BJ (cell line): ENCODE measurements at regions not wholly inside any gene's neighbourhood (a gene's known extent, or its start where the extent isn't known, plus 50 kb on each side); places are given as distances from the start of the nearest gene placed in this dataset.

ENCODE experiments used
- CTCF ChIA-PET: fragments of 350-600 bp; formaldehyde crosslinking; extraction: SDS; loops from one replicate; lab custom pipeline; 2021; ENCODE audit warnings: antibody characterized with exemption, inconsistent platforms; lab: Yijun Ruan, JAX
- POLR2A ChIA-PET: fragments of 300-600 bp; sonication (Branson Sonifier 250); formaldehyde crosslinking; extraction: SDS; loops from one replicate; lab custom pipeline; 2021; ENCODE audit warnings: antibody characterized with exemption; lab: Charles Lee
- DNase-seq: peaks from one replicate; pipeline ENCODE4 v3.0.0-alpha.2; 2011; ENCODE audit warnings: low read depth
- H3K27me3 ChIP-seq: 2 replicates; pipeline ENCODE4 v1.6.0; 2011; ENCODE audit warnings: low read length; ENCODE audit not compliant: control insufficient read depth, insufficient read depth
- H3K36me3 ChIP-seq: 2 replicates; pipeline ENCODE4 v1.5.1; 2011; ENCODE audit warnings: low read length; ENCODE audit not compliant: control insufficient read depth, insufficient read depth
- H3K4me3 ChIP-seq: 2 replicates; pipeline ENCODE4 v1.5.1; 2011; ENCODE audit warnings: low read depth, mild to moderate bottlenecking, control low read depth, low read length
- TF ChIP-seq, protein P1 (sequence below): IDR thresholded peaks from 2 replicates; pipeline ENCODE4 v1.5.1; 2011; ENCODE audit warnings: low read depth, mild to moderate bottlenecking, control low read depth, inconsistent platforms, low read length, moderate library complexity; ENCODE audit not compliant: insufficient read depth

DNA sequence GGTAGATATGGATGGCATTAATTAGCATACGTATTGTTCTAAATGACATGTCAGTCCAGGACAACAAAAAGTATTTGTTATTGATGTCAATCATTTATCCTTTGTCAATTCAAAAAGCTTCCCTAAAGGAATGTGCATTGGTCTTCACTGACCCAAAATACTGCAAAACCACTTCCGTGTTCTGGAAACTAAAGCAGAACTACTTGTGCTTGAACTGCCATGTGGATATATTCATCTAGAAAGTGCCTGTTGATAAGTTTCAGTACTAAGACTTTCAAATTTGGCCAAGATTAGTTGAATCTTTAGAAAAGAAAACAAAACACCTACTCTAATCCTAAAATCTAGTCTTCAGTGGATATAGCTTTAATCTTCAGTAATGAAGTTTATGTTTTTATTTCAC, 242.1 kb upstream of the PPP1R3A start:
- Histone ChIP-seq H3K36me3 (no peaks in the 10 kb centered on the region), H3K27me3 (no peaks in the 10 kb centered on the region), H3K4me3 (no peak overlapping the region)
- TF ChIP-seq, protein P1, sequence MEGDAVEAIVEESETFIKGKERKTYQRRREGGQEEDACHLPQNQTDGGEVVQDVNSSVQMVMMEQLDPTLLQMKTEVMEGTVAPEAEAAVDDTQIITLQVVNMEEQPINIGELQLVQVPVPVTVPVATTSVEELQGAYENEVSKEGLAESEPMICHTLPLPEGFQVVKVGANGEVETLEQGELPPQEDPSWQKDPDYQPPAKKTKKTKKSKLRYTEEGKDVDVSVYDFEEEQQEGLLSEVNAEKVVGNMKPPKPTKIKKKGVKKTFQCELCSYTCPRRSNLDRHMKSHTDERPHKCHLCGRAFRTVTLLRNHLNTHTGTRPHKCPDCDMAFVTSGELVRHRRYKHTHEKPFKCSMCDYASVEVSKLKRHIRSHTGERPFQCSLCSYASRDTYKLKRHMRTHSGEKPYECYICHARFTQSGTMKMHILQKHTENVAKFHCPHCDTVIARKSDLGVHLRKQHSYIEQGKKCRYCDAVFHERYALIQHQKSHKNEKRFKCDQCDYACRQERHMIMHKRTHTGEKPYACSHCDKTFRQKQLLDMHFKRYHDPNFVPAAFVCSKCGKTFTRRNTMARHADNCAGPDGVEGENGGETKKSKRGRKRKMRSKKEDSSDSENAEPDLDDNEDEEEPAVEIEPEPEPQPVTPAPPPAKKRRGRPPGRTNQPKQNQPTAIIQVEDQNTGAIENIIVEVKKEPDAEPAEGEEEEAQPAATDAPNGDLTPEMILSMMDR: no peak
- no peak for DNase-seq
- CTCF ChIA-PET: no interaction called here
- POLR2A ChIA-PET: no interaction called here

DNA sequence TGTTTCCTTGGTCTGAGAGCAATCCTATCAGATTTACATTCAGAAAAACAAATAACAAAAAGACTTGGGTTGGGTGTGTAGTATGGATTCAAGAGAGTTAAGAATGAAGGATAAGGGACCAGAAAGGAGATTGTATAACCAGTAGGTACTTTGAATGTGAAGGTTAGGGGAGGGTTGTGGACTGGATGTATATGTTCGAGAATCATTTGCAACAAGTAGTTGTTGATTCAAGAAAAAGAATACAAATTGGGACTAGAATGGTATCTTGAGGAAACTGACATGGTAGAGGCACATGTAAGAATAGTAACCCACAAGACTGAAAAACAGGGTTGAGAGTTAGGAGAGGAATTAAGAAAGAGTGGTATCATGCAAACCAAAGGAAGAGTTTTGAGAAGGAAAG, 240.0 kb upstream of the PPP1R3A start:
- CTCF ChIA-PET: no interaction called here

DNA sequence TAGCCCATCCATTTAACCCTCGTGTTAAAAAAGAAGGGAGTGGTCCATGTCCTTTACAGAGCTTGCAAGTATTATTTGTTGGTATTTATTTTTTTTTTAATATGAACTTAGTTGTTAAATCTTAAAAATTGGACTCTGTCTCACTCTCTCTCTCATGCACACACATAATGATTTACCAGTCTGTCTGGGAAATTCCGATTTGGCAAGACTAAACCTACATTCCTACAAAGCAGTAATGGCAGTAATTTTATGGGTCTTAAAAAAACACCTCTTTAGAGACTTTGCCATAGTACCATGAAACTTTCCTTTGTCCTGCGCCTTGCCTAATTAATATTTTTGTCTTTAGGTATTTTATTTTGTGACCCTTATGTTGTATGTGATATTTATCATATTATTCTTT, 239.5 kb upstream of the PPP1R3A start:
- TF ChIP-seq, protein P1: no peak
- no peak for DNase-seq
- POLR2A ChIA-PET: no interaction called here
- H3K36me3 ChIP-seq: no peaks in the 10 kb centered on the region
- H3K4me3 ChIP-seq: no peak overlapping the region
- CTCF ChIA-PET: no interaction called here
- H3K27me3 ChIP-seq: no peaks in the 10 kb centered on the region

More for the DNA sequence above, 240.0 kb upstream of the PPP1R3A start:
- Histone ChIP-seq H3K27me3 (no peaks in the 10 kb centered on the region), H3K36me3 (no peaks in the 10 kb centered on the region), H3K4me3 (no peak overlapping the region)
- TF ChIP-seq, protein P1: no peak
- POLR2A ChIA-PET: no interaction called here
- DNase-seq: no peak

DNA sequence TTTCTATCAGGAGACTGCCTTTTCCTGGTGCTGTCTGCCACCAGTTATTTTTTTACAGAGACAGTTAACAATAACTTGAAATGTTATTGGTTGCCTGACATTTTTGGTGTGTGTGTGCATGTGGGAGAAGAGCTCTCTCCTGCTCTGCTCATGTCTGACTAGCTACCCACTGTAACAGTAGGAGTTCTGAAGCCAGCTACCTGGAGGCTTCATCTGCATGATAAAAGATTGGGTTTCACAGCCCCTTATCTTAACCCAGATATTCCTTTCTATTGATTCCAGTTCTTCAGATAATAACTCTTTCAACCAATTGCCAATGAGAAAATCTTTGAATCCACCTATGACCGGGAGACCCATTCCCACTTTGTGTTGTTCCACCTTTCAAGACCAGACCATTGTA, 237.4 kb upstream of the PPP1R3A start:
- no peaks in the 10 kb centered on the region for H3K27me3 ChIP-seq
- H3K36me3 ChIP-seq: no peaks in the 10 kb centered on the region
- TF ChIP-seq, protein P1: no peak
- CTCF ChIA-PET: interaction anchor here (1.1 kb wide), 1 partner anchor 134 kb away, joined by 5 read pairs; no protein-coding TSS in a partner anchor
- H3K4me3 ChIP-seq: no peak overlapping the region
- POLR2A ChIA-PET: no interaction called here
- DNase-seq: no peak

DNA sequence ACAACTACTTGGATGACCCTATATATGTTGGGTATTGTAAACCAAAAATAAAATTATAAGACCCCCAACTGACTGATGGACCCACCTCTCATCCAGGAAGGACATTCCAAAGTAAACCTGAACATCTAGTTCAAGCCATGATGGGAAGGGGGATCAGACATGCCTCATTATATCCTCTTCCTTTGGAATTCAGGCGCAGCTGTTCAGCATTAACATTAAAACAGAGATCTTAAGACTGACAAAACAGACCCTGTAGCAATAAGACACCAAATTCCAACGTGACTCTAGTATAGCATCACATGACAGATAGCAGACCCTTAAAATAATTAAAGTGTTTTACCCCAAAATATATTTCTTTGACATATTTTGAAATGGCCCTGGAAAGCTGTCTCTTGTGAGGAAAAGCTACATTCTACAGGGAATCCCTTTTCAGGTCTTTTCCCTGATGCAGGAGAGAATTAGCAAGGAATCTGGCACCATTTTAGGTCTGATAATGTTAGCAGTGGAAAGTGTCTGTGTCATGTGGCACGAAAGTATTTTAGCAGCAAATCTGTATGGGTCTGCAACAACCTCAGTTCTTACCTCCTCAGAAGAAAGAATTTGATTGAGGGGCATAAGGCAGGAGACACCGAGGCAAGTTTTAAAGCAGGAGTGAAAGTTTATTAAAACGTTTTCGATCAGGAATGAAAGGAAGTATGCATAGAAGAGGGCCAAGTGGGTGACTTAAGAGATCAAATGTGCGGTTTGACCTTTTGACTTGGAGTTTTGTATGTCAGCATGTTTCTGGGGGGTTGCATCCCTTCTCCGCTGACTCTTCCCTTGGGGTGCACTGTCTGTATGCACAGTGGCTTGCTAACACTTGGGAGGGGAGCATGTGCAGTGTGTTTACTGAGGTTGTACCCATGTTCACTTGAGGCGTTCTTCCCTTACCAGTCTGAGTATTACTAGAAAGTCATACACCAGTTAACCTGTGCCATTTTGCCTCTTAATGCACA, 236.6 kb upstream of the PPP1R3A start:
- no peak for DNase-seq
- Histone ChIP-seq H3K36me3 (no peaks in the 10 kb centered on the region), H3K4me3 (no peak overlapping the region), H3K27me3 (no peaks in the 10 kb centered on the region)
- TF ChIP-seq, protein P1: no peak
- ChIA-PET POLR2A (no interaction called here), CTCF (interaction anchor here (1.1 kb wide), 1 partner anchor 135 kb away, joined by 5 read pairs; no protein-coding TSS in a partner anchor)
